ENCODE measurements at regions not wholly inside any gene's neighbourhood (a gene's known extent, or its start where the extent isn't known, plus 50 kb on each side); places are given as distances from the start of the nearest gene placed in this dataset.

DNA sequence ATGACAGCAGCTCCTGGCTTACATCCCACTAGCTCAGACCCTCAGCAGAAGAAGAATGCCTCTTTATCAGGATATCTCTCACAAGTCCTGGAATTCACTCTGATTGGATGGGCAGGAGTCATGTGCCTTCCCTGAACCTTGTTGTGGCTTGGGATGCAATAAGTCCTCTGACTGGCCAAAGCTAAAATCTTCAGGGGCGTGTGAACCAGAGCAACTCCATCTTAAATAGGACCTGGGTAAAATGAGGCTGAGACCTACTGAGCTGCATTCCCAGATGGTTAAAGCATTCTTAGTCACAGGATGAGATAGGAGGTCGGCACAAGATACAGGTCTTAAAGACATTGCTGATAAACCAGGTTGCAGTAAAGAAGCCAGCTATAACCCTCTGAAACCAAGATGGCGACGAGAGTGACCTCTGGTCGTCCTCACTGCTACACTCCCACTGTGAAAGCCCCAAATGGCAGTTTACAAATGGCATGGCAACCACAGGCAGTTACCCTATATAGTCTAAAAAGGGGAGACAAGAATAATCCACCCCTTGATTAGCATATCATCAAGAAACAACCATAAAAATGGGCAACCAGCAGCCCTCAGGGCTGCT, 60.4 kb upstream of the FICD start:
- Histone ChIP-seq H3K9ac (ENCODE audit: low read length) (no peak overlapping the region), H3K27me3 (ENCODE audit: insufficient read depth, low read length) (no peaks in the 10 kb centered on the region), H3K9me3 (ENCODE audit: low read length) (no peaks in the 10 kb centered on the region), H3K27ac (ENCODE audit: low read depth, low read length, poor library complexity, severe bottlenecking) (no peak overlapping the region), H3K4me3 (ENCODE audit: low read depth, low read length, poor library complexity, severe bottlenecking) (no peak overlapping the region), H2AFZ (ENCODE audit: low read length) (no peak overlapping the region), H3K9me2 (ENCODE audit: low read depth, low read length) (no peaks in the 10 kb centered on the region), H3K4me2 (ENCODE audit: low read length) (no peak overlapping the region), H3K4me1 (ENCODE audit: insufficient read depth, low read length, severe bottlenecking) (no peaks in the 10 kb centered on the region), H3K36me3 (ENCODE audit: insufficient read depth, low read length) (no peaks in the 10 kb centered on the region), H3K79me2 (ENCODE audit: insufficient read depth, low read length) (no peaks in the 10 kb centered on the region), H3F3A (ENCODE audit: insufficient read depth, low read length) (no peaks in the 10 kb centered on the region), H4K20me1 (ENCODE audit: insufficient read depth, low read length) (no peaks in the 10 kb centered on the region)
- TF ChIP-seq, protein P1, sequence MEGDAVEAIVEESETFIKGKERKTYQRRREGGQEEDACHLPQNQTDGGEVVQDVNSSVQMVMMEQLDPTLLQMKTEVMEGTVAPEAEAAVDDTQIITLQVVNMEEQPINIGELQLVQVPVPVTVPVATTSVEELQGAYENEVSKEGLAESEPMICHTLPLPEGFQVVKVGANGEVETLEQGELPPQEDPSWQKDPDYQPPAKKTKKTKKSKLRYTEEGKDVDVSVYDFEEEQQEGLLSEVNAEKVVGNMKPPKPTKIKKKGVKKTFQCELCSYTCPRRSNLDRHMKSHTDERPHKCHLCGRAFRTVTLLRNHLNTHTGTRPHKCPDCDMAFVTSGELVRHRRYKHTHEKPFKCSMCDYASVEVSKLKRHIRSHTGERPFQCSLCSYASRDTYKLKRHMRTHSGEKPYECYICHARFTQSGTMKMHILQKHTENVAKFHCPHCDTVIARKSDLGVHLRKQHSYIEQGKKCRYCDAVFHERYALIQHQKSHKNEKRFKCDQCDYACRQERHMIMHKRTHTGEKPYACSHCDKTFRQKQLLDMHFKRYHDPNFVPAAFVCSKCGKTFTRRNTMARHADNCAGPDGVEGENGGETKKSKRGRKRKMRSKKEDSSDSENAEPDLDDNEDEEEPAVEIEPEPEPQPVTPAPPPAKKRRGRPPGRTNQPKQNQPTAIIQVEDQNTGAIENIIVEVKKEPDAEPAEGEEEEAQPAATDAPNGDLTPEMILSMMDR (IDR thresholded peaks at IDR 0.05; ENCODE audit: low read length): no peak
- TF ChIP-seq EZH2 (IDR thresholded peaks at IDR 0.05; ENCODE audit: borderline replicate concordance, low read length): no peak

GRCh38 chr12:108449478-108449877, 65.6 kb upstream of the FICD start:
- Histone ChIP-seq H3K9ac (ENCODE audit: low read length) (no peak overlapping the region), H3K36me3 (ENCODE audit: insufficient read depth, low read length) (no peaks in the 10 kb centered on the region), H3K9me3 (ENCODE audit: low read length) (no peaks in the 10 kb centered on the region), H4K20me1 (ENCODE audit: insufficient read depth, low read length) (no peaks in the 10 kb centered on the region), H2AFZ (ENCODE audit: low read length) (no peak overlapping the region), H3K4me1 (ENCODE audit: insufficient read depth, low read length, severe bottlenecking) (no peaks in the 10 kb centered on the region), H3K4me3 (ENCODE audit: low read depth, low read length, poor library complexity, severe bottlenecking) (no peak overlapping the region), H3F3A (ENCODE audit: insufficient read depth, low read length) (no peaks in the 10 kb centered on the region), H3K27me3 (ENCODE audit: insufficient read depth, low read length) (no peaks in the 10 kb centered on the region), H3K27ac (ENCODE audit: low read depth, low read length, poor library complexity, severe bottlenecking) (no peak overlapping the region), H3K9me2 (ENCODE audit: low read depth, low read length) (no peaks in the 10 kb centered on the region), H3K4me2 (ENCODE audit: low read length) (no peak overlapping the region), H3K79me2 (ENCODE audit: insufficient read depth, low read length) (no peaks in the 10 kb centered on the region)
- TF ChIP-seq EZH2 (IDR thresholded peaks at IDR 0.05; ENCODE audit: borderline replicate concordance, low read length): no peak
- TF ChIP-seq, protein P1 (IDR thresholded peaks at IDR 0.05; ENCODE audit: low read length): no peak

GRCh38 chr12:108448246-108448645, 66.8 kb upstream of the FICD start:
- H3K9me2 ChIP-seq (ENCODE audit: low read depth, low read length): no peaks in the 10 kb centered on the region
- no peaks in the 10 kb centered on the region for H3K4me1 ChIP-seq (ENCODE audit: insufficient read depth, low read length, severe bottlenecking)
- no peak overlapping the region for H3K27ac ChIP-seq (ENCODE audit: low read depth, low read length, poor library complexity, severe bottlenecking)
- no peak overlapping the region for H3K4me2 ChIP-seq (ENCODE audit: low read length)
- H3K9ac ChIP-seq (ENCODE audit: low read length): no peak overlapping the region
- H2AFZ ChIP-seq (ENCODE audit: low read length): no peak overlapping the region
- H3K4me3 ChIP-seq (ENCODE audit: low read depth, low read length, poor library complexity, severe bottlenecking): no peak overlapping the region
- no peaks in the 10 kb centered on the region for H4K20me1 ChIP-seq (ENCODE audit: insufficient read depth, low read length)
- no peaks in the 10 kb centered on the region for H3F3A ChIP-seq (ENCODE audit: insufficient read depth, low read length)
- no peaks in the 10 kb centered on the region for H3K9me3 ChIP-seq (ENCODE audit: low read length)
- TF ChIP-seq, protein P1 (IDR thresholded peaks at IDR 0.05; ENCODE audit: low read length): no peak
- TF ChIP-seq EZH2 (IDR thresholded peaks at IDR 0.05; ENCODE audit: borderline replicate concordance, low read length): no peak
- H3K27me3 ChIP-seq (ENCODE audit: insufficient read depth, low read length): no peaks in the 10 kb centered on the region
- H3K36me3 ChIP-seq (ENCODE audit: insufficient read depth, low read length): no peaks in the 10 kb centered on the region
- no peaks in the 10 kb centered on the region for H3K79me2 ChIP-seq (ENCODE audit: insufficient read depth, low read length)

Data from OCI-LY1 (cell line).